Fibroblast of lung (primary cell): ENCODE measurements at regions not wholly inside any gene's neighbourhood (a gene's known extent, or its start where the extent isn't known, plus 50 kb on each side); places are given as distances from the start of the nearest gene placed in this dataset.

Experiments
- CTCF ChIP-seq, 2 donors: IDR thresholded peaks in 1 of 2; conservative IDR thresholded peaks in 1 of 2; 1 replicate in 1 of 2; 2 replicates in 1 of 2; pipeline ENCODE4 v1.5.1; 2011 to 2012; ENCODE audit warnings: low read length in 2 of 2, control low read depth in 1 of 2, inconsistent platforms in 1 of 2, low read depth in 1 of 2, mild to moderate bottlenecking in 1 of 2
- EZH2 ChIP-seq: IDR thresholded peaks from 2 replicates; pipeline ENCODE4 v1.5.1; 2012; ENCODE audit warnings: low read length, control low read depth, mild to moderate bottlenecking; ENCODE audit errors: missing control alignments

- TF ChIP-seq EZH2 (no peak), CTCF (conservative IDR thresholded peaks at IDR 0.05 in 1 of 2, IDR thresholded peaks at IDR 0.05 in 1 of 2; ENCODE audit: low read depth in 1 of 2, low read length in 2 of 2) (no peak)
These were observed 82.5 kb upstream of the SNCAIP start for GRCh38 chr5:122229551-122229950.
